Mucosa of rectum (tissue), 2 donors: ENCODE measurements at regions not wholly inside any gene's neighbourhood (a gene's known extent, or its start where the extent isn't known, plus 50 kb on each side); places are given as distances from the start of the nearest gene placed in this dataset.
A peak's percentile ranks its signal among the peaks of the same experiment; 100 is the strongest.
"Not testable (repeated sequence)": the region's sequence is repeated elsewhere in the genome, so short reads cannot be mapped to it uniquely, and the experiment has no call there.

Experiments used
- H3K27ac ChIP-seq, 2 donors: one replicate each; pipeline ENCODE4 v1.7.0; 2013; ENCODE audit warnings: inconsistent platforms in 2 of 2, low read depth in 2 of 2, low read length in 2 of 2
- H3K27me3 ChIP-seq, 2 donors: one replicate each; pipeline ENCODE4 v1.7.0; 2013; ENCODE audit warnings: low read length in 2 of 2; ENCODE audit not compliant: control insufficient read depth in 2 of 2, insufficient read depth in 2 of 2
- H3K36me3 ChIP-seq, 2 donors: one replicate each; pipeline ENCODE4 v1.7.0; 2013; ENCODE audit warnings: low read length in 2 of 2; ENCODE audit not compliant: control insufficient read depth in 2 of 2, insufficient read depth in 2 of 2
- H3K4me1 ChIP-seq, 2 donors: one replicate each; pipeline ENCODE4 v1.7.0; 2013; ENCODE audit warnings: low read length in 2 of 2, mild to moderate bottlenecking in 1 of 2; ENCODE audit not compliant: control insufficient read depth in 2 of 2, insufficient read depth in 2 of 2
- H3K4me3 ChIP-seq, 2 donors: one replicate each; pipeline ENCODE4 v1.7.0; 2013; ENCODE audit warnings: low read length in 2 of 2
- H3K9ac ChIP-seq, 2 donors: one replicate each; pipeline ENCODE4 v1.7.0; 2013; ENCODE audit warnings: low read length in 2 of 2, low read depth in 1 of 2, mild to moderate bottlenecking in 1 of 2
- H3K9me3 ChIP-seq, 2 donors: one replicate each; pipeline ENCODE4 v1.7.0; 2013; ENCODE audit warnings: low read length in 2 of 2; ENCODE audit not compliant: control insufficient read depth in 2 of 2
- donor health status: healthy.
- donor health status: Normal muscosa, but diverticular disease.

GRCh38 chr12:4159851-4160250 lies 113.7 kb upstream of the CCND2 start:
- Histone ChIP-seq H3K9ac (no peak overlapping the region), H3K36me3 (no peaks in the 10 kb centered on the region), H3K4me3 (no peak overlapping the region), H3K27me3 (no peaks in the 10 kb centered on the region), H3K27ac (no peak overlapping the region), H3K4me1 (peaks cover 2 to 3% of the 10 kb centered on the region in 2 donors), H3K9me3 (no peaks in the 10 kb centered on the region)

GRCh38 chr12:4158306-4158705 lies 115.3 kb upstream of the CCND2 start:
- no peak overlapping the region for H3K9ac ChIP-seq
- no peak overlapping the region for H3K4me3 ChIP-seq
- peaks cover 6 to 10% of the 10 kb centered on the region in 2 donors for H3K4me1 ChIP-seq
- no peaks in the 10 kb centered on the region for H3K9me3 ChIP-seq
- no peaks in the 10 kb centered on the region for H3K36me3 ChIP-seq
- no peak overlapping the region for H3K27ac ChIP-seq
- H3K27me3 ChIP-seq: no peaks in the 10 kb centered on the region

GRCh38 chr12:4157122-4157521 lies 116.4 kb upstream of the CCND2 start:
- no peaks in the 10 kb centered on the region for H3K27me3 ChIP-seq
- H3K4me3 ChIP-seq: no peak overlapping the region
- H3K9ac ChIP-seq: no peak overlapping the region
- H3K27ac ChIP-seq: no peak overlapping the region
- no peaks in the 10 kb centered on the region for H3K36me3 ChIP-seq
- peaks cover 7 to 14% of the 10 kb centered on the region in 2 donors for H3K4me1 ChIP-seq
- no peaks in the 10 kb centered on the region for H3K9me3 ChIP-seq

GRCh38 chr12:4156317-4156716 lies 117.2 kb upstream of the CCND2 start:
- H3K4me3 ChIP-seq: no peak overlapping the region
- no peaks in the 10 kb centered on the region for H3K27me3 ChIP-seq
- no peak overlapping the region for H3K9ac ChIP-seq
- H3K36me3 ChIP-seq: no peaks in the 10 kb centered on the region
- no peaks in the 10 kb centered on the region for H3K9me3 ChIP-seq
- H3K4me1 ChIP-seq: peaks cover 9 to 17% of the 10 kb centered on the region in 2 donors
- H3K27ac ChIP-seq: no peak overlapping the region

- Histone ChIP-seq H3K9ac (no peak overlapping the region), H3K4me1 (peaks cover 9 to 17% of the 10 kb centered on the region in 2 donors), H3K36me3 (no peaks in the 10 kb centered on the region), H3K4me3 (no peak overlapping the region), H3K27ac (no peak overlapping the region), H3K9me3 (no peaks in the 10 kb centered on the region), H3K27me3 (no peaks in the 10 kb centered on the region)
Measured at GRCh38 chr12:4154672-4155225, 118.8 kb upstream of the CCND2 start.

- H3K27ac ChIP-seq: peak overlapping the region; percentile 72 to 77
- no peak overlapping the region for H3K4me3 ChIP-seq
Measured at GRCh38 chr12:4153343-4153892, 120.1 kb upstream of the CCND2 start.

GRCh38 chr12:4152145-4152795 lies 121.3 kb upstream of the CCND2 start:
- Histone ChIP-seq H3K9ac (peak overlapping the region in 1 of 2 donors; percentile 5), H3K4me3 (no peak overlapping the region), H3K9me3 (no peaks in the 10 kb centered on the region), H3K36me3 (no peaks in the 10 kb centered on the region), H3K27me3 (no peaks in the 10 kb centered on the region), H3K27ac (peak overlapping the region in 1 of 2 donors; percentile 72), H3K4me1 (peaks cover 9 to 24% of the 10 kb centered on the region in 2 donors)

More at GRCh38 chr12:4153343-4153892, 120.1 kb upstream of the CCND2 start:
- Histone ChIP-seq H3K9me3 (no peaks in the 10 kb centered on the region), H3K27me3 (no peaks in the 10 kb centered on the region), H3K36me3 (no peaks in the 10 kb centered on the region), H3K9ac (peak overlapping the region in 1 of 2 donors; percentile 15), H3K4me1 (peaks cover 9 to 21% of the 10 kb centered on the region in 2 donors)

- Histone ChIP-seq H3K27me3 (no peaks in the 10 kb centered on the region), H3K9ac (no peak overlapping the region), H3K36me3 (no peaks in the 10 kb centered on the region), H3K4me3 (no peak overlapping the region), H3K9me3 (no peaks in the 10 kb centered on the region), H3K4me1 (peaks cover 9 to 24% of the 10 kb centered on the region in 2 donors), H3K27ac (no peak overlapping the region)
Measured at GRCh38 chr12:4151362-4152121, 122.0 kb upstream of the CCND2 start.

- H3K4me1 ChIP-seq: peaks cover 9 to 24% of the 10 kb centered on the region in 2 donors
- not testable (repeated sequence) for H3K9me3 ChIP-seq, H3K27me3 ChIP-seq, H3K4me3 ChIP-seq, H3K9ac ChIP-seq, H3K27ac ChIP-seq, H3K36me3 ChIP-seq
Measured at GRCh38 chr12:4150355-4150754, 123.2 kb upstream of the CCND2 start.
